ENCODE measurements at regions not wholly inside any gene's neighbourhood (a gene's known extent, or its start where the extent isn't known, plus 50 kb on each side); places are given as distances from the start of the nearest gene placed in this dataset.

GRCh38 chr6:9657994-9658393 lies 756.9 kb downstream of the TFAP2A start:
- no peak for TF ChIP-seq CTCF (IDR thresholded peaks at IDR 0.05; ENCODE audit: control extremely low read depth, extremely low read depth)
- 88 to 95% methylated on average over 1 of the region's 1 CpG for WGBS, 2 donors
- DNase-seq, result no peak

GRCh38 chr6:9647599-9647998 lies 767.3 kb downstream of the TFAP2A start:
- no peaks in the 10 kb centered on the region for H3K9me3 ChIP-seq (ENCODE audit: control insufficient read depth in 4 of 4, insufficient read depth in 3 of 4, low read length in 3 of 4)
- DNase-seq (peak in 1 of 3 donors; percentile 26), ATAC-seq (ENCODE audit: insufficient read depth, low FRiP score) (no peak)
- no peaks in the 10 kb centered on the region for H3K27me3 ChIP-seq (ENCODE audit: control insufficient read depth in 3 of 3, insufficient read depth in 3 of 3, low read length in 2 of 3)
- H3K4me1 ChIP-seq (ENCODE audit: control insufficient read depth in 5 of 5, insufficient read depth in 5 of 5, low read length in 5 of 5), result peaks cover 0 to 7% (median 0%) of the 10 kb centered on the region in 5 donors
- H3K27ac ChIP-seq (ENCODE audit: low read depth in 1 of 2, low read length in 1 of 2), result no peak overlapping the region
- H3K36me3 ChIP-seq (ENCODE audit: control insufficient read depth in 4 of 4, insufficient read depth in 4 of 4, low read length in 4 of 4), result no peaks in the 10 kb centered on the region
- no peak overlapping the region for H3K9ac ChIP-seq (ENCODE audit: insufficient read depth in 1 of 2, low read length in 2 of 2)
- no peak for TF ChIP-seq CTCF (IDR thresholded peaks at IDR 0.05; ENCODE audit: control extremely low read depth, extremely low read depth)
- 61 to 67% methylated on average over 1 of the region's 1 CpG for WGBS, 2 donors
- no peak overlapping the region for H3K4me3 ChIP-seq

More at GRCh38 chr6:9657994-9658393, 756.9 kb downstream of the TFAP2A start:
- no peak for ATAC-seq (ENCODE audit: insufficient read depth, low FRiP score)
- H3K9ac ChIP-seq (ENCODE audit: insufficient read depth in 1 of 2, low read length in 2 of 2), result no peak overlapping the region
- no peaks in the 10 kb centered on the region for H3K9me3 ChIP-seq (ENCODE audit: control insufficient read depth in 4 of 4, insufficient read depth in 3 of 4, low read length in 3 of 4)
- no peaks in the 10 kb centered on the region for H3K27me3 ChIP-seq (ENCODE audit: control insufficient read depth in 3 of 3, insufficient read depth in 3 of 3, low read length in 2 of 3)
- no peak overlapping the region for H3K4me3 ChIP-seq
- no peaks in the 10 kb centered on the region for H3K4me1 ChIP-seq (ENCODE audit: control insufficient read depth in 5 of 5, insufficient read depth in 5 of 5, low read length in 5 of 5)
- H3K36me3 ChIP-seq (ENCODE audit: control insufficient read depth in 4 of 4, insufficient read depth in 4 of 4, low read length in 4 of 4), result no peaks in the 10 kb centered on the region
- H3K27ac ChIP-seq (ENCODE audit: low read depth in 1 of 2, low read length in 1 of 2), result no peak overlapping the region

GRCh38 chr6:9647071-9647445 lies 767.8 kb downstream of the TFAP2A start:
- no peaks in the 10 kb centered on the region for H3K27me3 ChIP-seq (ENCODE audit: control insufficient read depth in 3 of 3, insufficient read depth in 3 of 3, low read length in 2 of 3)
- TF ChIP-seq CTCF (IDR thresholded peaks at IDR 0.05; ENCODE audit: control extremely low read depth, extremely low read depth), result no peak
- peaks cover 0 to 7% (median 0%) of the 10 kb centered on the region in 5 donors for H3K4me1 ChIP-seq (ENCODE audit: control insufficient read depth in 5 of 5, insufficient read depth in 5 of 5, low read length in 5 of 5)
- DNase-seq (peak in 1 of 3 donors; percentile 8), ATAC-seq (ENCODE audit: insufficient read depth, low FRiP score) (no peak)
- H3K4me3 ChIP-seq, result no peak overlapping the region
- H3K27ac ChIP-seq (ENCODE audit: low read depth in 1 of 2, low read length in 1 of 2), result no peak overlapping the region
- H3K9me3 ChIP-seq (ENCODE audit: control insufficient read depth in 4 of 4, insufficient read depth in 3 of 4, low read length in 3 of 4), result no peaks in the 10 kb centered on the region
- H3K36me3 ChIP-seq (ENCODE audit: control insufficient read depth in 4 of 4, insufficient read depth in 4 of 4, low read length in 4 of 4), result no peaks in the 10 kb centered on the region
- H3K9ac ChIP-seq (ENCODE audit: insufficient read depth in 1 of 2, low read length in 2 of 2), result no peak overlapping the region

- Histone ChIP-seq H3K9ac (ENCODE audit: insufficient read depth in 1 of 2, low read length in 2 of 2) (no peak overlapping the region), H3K27ac (ENCODE audit: low read depth in 1 of 2, low read length in 1 of 2) (no peak overlapping the region), H3K27me3 (ENCODE audit: control insufficient read depth in 3 of 3, insufficient read depth in 3 of 3, low read length in 2 of 3) (no peaks in the 10 kb centered on the region), H3K36me3 (ENCODE audit: control insufficient read depth in 4 of 4, insufficient read depth in 4 of 4, low read length in 4 of 4) (no peaks in the 10 kb centered on the region), H3K4me3 (no peak overlapping the region), H3K9me3 (ENCODE audit: control insufficient read depth in 4 of 4, insufficient read depth in 3 of 4, low read length in 3 of 4) (no peaks in the 10 kb centered on the region), H3K4me1 (ENCODE audit: control insufficient read depth in 5 of 5, insufficient read depth in 5 of 5, low read length in 5 of 5) (peaks cover 0 to 7% (median 0%) of the 10 kb centered on the region in 5 donors)
- TF ChIP-seq CTCF (IDR thresholded peaks at IDR 0.05; ENCODE audit: control extremely low read depth, extremely low read depth), result no peak
- WGBS, 2 donors, result 52 to 59% methylated on average over 4 of the region's 4 CpGs
- ATAC-seq (ENCODE audit: insufficient read depth, low FRiP score) (peak; percentile 39), DNase-seq (peak in 2 of 3 donors; percentile 9 to 41)
Measured at GRCh38 chr6:9646342-9647070, 768.4 kb downstream of the TFAP2A start.
